Skeletal muscle cell (primary cell): ENCODE measurements at regions not wholly inside any gene's neighbourhood (a gene's known extent, or its start where the extent isn't known, plus 50 kb on each side); places are given as distances from the start of the nearest gene placed in this dataset.
"Not testable (repeated sequence)": the region's sequence is repeated elsewhere in the genome, so short reads cannot be mapped to it uniquely, and the experiment has no call there.

ENCODE experiments used
- DNase-seq: peaks from one replicate; pipeline ENCODE4 v3.0.0-alpha.2; 2010; ENCODE audit warnings: low read depth
- H3K4me3 ChIP-seq: 2 replicates; pipeline ENCODE4 v1.5.1; 2011; ENCODE audit warnings: low read depth, mild to moderate bottlenecking, control low read depth, low read length, moderate library complexity

DNA sequence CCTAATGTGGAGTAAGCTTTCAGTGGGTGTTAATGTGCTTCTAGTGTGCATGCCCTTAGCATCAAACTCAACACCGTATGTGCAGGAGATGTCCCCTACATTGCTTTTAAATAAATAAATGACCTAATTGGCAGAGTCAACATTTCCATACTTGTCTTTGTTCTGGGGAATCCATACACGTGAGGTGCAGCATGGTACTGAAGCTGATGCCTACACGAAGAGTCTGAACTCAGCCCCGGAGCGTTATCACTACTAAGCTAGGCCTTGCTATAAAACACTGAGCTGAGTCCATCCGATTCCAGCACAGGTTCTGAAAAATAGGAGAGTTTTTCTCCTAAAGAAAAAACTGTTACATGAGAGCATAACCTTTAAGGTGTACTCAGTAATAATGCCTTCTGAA lies 125.0 kb upstream of the DYRK2 start:
- no peak for DNase-seq

DNA sequence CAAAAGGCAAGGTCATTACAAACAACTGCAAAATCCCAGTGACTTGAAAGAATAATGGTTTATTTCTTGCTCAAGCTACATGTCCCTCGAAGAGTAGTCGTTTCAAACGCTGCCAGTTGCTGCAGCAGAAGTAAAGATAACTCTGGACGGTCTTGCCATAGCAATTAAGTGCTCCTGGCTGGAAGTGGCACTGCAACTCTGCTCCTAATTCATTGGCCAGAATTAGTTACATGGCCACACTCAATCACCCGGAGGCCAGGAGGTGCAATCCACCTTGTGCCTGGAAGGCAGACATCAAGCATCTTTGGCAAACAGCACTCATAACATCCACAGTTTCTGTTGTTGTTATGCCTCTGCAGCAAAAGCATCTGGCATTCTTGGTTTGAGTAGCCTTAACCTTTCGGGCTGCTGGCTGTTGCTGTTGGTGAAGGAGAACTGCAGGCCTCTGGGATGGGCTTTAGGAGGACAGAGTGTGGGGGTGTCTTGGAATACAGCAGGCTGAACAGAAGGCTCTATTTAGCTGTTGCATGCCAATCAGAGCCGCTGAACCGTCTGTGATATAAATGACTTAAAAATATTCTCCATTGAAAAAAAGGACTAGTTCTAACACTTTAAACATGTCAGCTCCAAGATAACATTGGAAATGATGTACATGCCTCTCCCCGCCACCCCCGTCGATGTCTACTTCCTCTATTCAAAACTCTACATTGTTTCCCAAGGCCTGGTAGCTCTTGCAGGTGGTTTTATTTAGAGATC lies 123.5 kb upstream of the DYRK2 start:
- DNase-seq, result no peak
- H3K4me3 ChIP-seq, result no peak overlapping the region

More for the DNA sequence above, 125.0 kb upstream of the DYRK2 start:
- no peak overlapping the region for H3K4me3 ChIP-seq

DNA sequence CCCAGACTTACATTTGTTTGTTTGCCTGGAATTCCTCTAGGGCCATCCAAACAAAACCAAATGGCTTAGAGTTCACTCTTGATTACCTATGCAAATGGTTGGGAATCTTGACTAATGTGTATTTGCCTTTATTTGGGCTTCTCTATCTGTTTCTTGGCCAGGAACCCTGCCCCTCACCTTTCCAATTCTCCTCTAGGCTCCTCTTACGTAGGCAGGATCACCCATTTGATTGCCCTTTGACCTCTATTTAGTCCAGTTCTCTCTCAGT lies 123.0 kb upstream of the DYRK2 start:
- no peak for DNase-seq
- no peak overlapping the region for H3K4me3 ChIP-seq

DNA sequence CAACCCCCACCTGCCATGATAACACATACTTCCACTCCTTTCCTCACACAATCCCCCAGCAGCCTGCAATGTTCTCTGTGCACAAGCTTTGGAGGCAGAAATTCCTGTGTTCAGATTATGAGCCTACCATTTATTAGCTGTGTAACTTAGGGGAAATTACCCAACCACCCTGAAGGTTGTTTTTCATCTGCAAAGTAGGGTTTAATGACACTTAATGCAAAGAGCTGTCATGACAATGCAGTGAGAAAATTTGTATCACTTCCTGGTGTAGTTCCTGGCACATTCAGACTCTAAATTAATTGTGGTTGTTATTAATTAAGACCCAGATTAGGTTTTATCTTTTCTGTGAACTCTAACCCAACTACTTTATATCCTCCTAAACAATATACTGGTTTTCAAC lies 122.4 kb upstream of the DYRK2 start:
- no peak for DNase-seq
- H3K4me3 ChIP-seq, result no peak overlapping the region

DNA sequence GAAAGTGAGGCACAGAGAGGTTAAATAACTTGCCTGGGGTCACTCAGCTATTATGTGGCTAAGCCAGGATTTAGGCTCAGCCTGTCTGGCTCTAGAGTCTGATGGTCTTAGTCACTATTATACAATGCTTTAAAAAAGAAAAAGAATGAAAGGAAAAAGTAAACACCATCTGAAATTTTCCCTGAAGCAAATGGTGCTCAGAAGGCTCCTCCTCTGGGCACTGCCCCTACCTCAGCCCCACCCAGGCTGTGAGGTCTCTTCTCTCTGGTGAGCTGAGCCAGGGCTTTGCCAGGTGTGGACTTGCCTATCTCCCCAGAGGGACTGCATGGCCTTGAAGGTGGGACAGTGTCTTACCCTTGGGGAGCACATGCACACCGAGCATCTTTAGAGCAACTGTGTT lies 117.5 kb upstream of the DYRK2 start:
- no peak for DNase-seq
- no peak overlapping the region for H3K4me3 ChIP-seq

DNA sequence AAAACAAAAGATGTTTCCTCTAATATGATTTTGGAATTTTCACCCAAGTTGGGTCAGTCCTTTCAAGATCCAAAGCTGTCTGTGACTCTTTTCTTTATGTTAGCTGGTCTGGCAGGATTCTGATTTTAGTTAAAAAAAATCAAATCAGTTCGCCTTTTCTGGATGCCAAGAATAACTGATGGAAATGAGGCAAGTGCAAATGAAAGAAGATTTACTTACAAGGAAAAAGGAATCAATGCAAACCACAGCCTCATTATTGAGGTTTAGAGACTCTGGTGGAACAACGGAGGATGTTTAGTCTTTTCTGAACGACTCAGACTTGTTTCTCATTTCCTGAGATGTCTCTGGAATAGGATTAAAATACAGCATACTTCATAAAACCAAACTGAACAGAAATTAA lies 117.0 kb upstream of the DYRK2 start:
- no peak overlapping the region for H3K4me3 ChIP-seq
- DNase-seq, result no peak

DNA sequence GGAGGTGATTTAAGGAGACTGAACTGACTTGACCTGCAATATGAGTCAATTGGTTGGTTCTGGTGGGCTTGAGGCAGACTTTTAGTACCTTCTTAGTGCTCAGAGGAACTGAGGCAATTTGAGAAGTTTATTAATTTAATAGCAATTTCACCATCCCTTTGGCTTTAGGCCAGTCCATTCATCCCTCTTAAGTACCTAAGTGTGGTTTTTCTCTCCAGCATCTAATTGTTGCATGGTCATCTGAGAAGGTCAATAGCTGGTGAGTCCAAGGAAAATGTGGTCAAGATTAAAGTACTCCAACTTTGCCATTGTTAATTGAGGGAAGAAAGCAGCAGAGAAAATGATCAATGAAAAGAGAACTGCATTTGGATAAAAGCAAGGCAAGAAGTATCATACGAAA lies 115.4 kb upstream of the DYRK2 start:
- H3K4me3 ChIP-seq, result no peak overlapping the region
- no peak for DNase-seq

DNA sequence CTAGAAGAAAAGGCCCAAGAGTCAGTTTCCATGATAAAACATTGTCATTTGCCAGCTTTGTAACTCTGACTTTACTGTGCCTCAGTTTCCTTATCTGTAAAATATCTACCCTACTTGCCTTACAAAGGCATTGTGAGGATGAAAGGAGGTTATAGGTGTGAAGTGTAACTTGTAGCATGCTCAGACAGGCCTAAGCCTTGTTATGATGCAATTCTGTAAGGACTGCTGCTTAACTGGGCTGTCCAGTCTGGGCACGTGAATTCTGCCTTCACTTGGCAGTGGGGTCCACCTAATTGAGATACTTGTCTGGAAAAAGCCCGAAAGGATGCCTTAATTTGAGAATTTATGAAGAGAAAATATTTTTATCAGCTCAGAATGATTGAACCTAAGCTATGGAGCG lies 114.5 kb upstream of the DYRK2 start:
- H3K4me3 ChIP-seq, result no peak overlapping the region
- no peak for DNase-seq

DNA sequence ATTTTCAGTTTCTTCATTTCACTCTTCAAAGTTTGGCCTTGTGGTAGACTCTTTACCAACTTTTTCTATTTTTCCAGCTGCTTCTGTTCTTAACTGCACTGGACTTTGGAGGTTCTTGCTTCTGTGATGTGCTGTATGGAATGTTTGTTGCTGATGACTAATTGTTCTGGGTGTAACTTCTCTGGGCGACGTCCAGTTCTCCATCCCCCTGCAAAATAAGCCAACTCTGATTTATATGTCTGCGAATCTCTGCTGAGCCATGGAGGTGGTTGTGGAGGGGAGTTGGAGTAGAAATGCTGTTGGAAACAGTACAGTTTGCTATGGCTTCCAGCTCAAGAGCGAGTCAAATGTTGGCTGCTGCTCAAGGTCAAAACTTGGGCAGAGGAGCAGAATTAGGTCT lies 113.9 kb upstream of the DYRK2 start:
- DNase-seq, result peak; percentile 92
- no peak overlapping the region for H3K4me3 ChIP-seq

DNA sequence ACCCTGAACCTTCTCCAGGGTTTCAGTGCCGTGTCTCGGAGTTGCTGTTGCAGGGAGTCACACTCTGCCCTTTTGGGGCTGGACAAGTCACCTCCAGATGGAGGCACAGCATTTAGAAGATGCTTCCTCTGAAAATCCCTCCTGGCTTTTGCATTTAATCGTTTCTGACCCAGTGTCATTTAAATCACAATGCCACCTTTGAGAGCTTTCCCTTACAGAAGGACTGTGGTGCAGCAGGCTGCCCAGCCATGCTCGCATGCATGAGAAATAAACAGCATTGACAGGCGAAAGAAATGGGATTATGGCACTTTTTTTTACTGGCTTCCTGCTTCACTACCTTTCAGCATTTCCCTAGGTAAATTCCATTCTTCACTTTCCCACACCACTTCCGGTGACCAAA lies 113.4 kb upstream of the DYRK2 start:
- H3K4me3 ChIP-seq, result no peak overlapping the region
- no peak for DNase-seq

DNA sequence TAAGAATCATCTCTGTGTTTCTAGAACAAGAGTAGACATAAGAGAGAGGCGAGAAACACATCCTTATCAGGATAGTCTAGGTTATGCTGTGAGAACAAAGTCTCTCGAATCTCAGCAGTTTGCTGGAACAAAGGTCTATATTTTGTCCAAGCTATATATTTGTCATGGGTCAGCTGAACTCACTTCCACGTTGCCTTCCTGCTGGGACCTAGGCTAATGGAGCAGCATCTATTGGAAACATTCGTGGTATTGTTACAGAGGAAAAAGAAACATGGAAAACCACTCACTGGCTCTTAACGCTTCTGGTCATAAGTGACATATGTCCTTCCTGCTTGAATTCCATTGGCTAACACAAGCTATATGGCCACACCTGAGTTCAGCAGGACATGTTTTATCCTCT lies 112.6 kb upstream of the DYRK2 start:
- no peak for DNase-seq
- H3K4me3 ChIP-seq, result no peak overlapping the region

DNA sequence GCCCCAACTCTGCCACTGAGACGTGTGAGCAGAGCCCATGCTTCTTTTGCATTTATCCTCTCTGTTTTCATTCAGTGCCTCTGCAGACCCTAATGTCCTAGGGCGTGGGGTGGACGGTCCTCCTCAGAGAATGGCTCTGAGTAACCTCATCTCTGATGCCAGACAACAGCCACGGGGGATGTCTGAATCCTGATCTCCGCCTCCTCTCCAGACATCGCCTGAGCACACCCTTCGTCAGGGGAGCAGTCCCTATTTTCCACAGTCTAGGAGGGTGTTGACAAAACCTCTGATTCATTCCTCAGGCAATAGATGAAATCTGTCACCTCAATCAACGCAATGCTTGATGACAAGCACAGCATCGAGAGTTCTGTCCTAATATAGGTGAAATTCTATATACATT lies 109.2 kb upstream of the DYRK2 start:
- H3K4me3 ChIP-seq, result no peak overlapping the region
- no peak for DNase-seq

DNA sequence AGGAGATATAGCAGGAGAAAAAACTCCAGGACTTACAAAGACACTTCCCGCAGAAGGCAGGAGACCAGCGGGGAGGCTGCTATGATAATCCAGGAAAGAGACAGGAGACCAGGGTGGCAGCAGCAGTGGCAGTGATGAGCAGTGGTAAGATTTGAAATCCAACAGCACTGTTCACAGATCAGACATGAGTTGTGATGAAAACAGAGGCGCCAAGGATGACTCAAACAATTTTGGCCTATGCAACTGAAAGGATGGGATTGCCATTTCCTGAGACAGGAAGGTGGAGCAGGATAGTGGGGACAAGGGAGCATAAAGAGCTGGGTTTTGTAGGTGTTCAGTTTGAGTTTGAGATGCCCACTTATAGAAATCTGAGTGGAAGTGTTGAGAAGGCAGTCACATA lies 108.6 kb upstream of the DYRK2 start:
- H3K4me3 ChIP-seq, result no peak overlapping the region
- DNase-seq, result no peak

DNA sequence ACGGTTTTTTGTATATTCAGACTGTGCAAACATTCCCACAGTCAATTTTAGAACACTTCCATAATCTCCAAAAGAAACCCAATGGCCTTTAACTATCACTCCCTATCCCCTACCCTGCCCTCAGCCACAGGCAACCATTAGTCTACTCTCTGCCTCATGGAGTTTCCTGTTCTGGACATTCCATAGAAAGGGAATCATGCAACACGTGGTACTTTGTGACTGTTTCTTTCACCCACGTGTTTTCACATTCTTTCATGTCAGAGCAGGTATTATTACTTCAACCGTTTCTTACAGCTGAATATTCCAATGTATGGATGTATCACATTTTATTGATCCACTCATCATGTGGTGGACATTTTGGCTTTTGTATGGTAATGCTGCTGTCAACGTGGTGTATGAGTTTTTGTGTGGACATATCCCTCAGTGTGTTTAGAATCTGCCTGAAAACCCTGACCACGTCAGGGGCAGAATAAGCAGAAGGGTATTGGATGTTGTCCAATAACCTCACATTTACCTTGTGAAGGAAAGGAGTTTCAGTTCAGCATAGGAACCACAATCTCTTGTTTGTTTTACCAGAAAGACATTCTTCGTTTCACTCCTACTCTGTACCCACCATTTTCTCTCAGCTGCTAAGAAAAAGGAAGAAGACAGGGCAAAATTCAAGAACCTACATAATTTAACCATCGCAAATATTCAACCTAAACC lies 107.5 kb upstream of the DYRK2 start:
- no peak overlapping the region for H3K4me3 ChIP-seq
- no peak for DNase-seq

DNA sequence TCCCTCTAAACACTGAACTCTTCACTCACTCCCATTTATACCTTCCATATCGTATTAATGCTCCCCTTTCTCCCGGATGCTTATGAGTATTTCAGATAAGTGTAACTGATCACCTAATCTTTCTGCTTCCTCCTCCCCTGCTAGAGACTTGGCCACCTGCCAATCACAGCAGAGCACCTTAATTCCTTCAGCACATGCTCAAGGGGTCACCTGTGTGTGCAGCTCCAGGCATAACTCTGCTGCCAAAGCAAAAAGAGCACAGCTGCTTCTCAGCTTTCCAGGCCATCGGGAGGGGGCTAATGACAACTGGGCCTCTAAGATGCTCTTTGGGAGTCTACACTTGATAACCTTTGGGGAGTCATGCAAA lies 106.9 kb upstream of the DYRK2 start:
- no peak overlapping the region for H3K4me3 ChIP-seq
- no peak for DNase-seq

DNA sequence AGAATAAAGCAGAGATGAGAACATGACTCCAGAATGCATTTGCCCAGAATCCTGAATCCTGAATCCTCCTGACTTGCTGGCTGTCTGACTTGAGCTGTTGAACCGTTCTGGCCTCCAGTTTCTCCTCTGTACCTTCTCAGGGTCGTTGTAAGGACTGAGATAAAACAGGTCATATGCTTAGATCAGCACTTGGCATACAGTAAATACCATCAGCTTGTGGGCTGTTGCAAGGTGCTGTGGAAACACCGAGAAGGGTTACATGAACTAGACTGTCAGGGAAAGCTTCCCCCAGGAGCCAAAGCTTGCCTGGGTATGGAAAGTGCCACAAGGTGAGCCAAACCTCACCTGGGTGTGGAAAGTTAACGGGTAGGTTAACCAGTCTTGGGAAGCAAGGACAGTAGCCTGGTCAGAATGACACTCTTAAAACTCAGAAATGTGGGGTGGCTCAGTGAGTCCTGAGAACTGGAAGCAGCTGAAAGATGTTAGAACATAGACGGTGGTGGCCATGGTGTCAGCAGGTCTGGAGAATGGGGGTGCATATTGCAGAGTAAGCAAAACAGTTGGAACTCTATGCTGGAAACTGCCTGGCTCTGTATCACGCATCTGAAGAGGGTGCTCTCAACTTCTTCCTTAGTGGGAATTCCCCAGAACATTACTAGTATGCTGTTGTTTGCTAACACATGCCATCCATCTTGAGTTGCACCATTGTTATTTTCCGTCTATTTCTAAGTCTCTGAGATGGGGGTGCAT lies 105.3 kb upstream of the DYRK2 start:
- H3K4me3 ChIP-seq, result no peak overlapping the region
- DNase-seq, result no peak

DNA sequence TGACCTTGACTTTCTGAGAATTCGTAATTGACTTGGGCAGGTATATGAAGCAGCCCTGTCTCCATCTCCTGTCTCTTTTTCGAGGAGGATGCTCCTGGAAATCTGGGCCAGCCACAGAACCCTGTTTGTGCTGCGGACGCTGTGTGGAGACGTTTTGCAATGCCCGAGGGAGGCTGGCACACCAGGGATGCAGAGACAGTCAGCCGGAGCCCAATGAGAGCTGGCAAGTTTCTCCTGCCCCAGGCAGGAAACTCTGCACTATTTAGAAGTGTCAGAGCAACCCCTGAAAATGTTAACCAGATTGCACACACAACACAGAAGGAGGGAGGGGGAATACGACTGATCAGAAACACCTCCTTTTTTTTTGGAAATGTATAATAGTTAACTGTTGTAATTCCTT lies 103.2 kb upstream of the DYRK2 start:
- no peak for DNase-seq
- no peak overlapping the region for H3K4me3 ChIP-seq

DNA sequence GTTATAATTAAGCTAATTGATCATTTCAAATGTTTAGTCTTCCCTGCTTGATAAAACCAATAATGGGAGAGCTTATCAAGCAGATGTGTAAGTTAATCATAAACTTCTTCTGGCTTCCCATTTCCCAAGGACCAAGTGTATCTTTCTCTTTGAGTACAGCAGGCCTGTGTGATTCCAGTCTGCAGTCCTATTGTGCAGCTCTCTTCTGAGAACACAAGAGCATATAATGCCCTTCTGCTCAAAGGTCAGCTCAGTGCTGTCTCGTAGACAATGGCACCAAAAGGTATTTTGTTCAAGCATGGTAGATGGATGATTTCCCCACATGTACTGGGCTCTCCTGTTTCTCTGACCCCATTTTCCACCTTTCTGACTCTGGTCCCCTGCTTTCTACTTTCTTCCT lies 101.8 kb upstream of the DYRK2 start:
- no peak for DNase-seq

DNA sequence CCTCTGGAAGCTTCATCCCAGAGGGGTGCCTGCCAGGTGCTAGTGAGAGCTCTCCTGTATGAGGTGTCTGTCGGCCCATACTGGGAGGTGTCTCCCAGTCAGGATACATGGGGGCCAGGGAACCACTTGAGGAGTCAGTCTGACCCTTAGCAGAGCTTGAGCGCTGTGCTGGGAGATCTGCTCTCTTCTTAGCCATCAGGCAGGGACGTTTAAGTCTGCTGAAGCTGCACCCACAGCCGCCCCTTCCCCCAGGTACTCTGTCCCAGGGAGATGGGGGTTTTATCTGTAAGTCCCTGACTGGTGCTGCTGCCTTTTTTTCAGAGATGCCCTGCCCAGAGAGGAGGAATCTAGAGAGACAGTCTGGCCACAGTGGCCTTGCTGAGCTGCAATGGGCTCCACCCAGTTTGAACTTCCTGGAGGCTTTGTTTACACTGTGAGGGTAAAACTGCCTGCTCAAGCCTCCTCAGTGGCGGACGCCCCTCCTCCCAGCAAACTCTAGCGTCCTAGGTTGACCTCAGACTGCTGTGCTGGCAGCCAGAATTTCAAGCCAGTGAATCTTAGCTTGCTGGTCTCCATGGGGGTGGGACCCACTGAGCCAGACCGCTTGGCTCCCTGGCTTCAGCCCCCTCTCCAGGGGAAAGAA lies 93.3 kb upstream of the DYRK2 start:
- H3K4me3 ChIP-seq, DNase-seq: not testable (repeated sequence)

More for the DNA sequence above, 101.8 kb upstream of the DYRK2 start:
- no peak overlapping the region for H3K4me3 ChIP-seq

DNA sequence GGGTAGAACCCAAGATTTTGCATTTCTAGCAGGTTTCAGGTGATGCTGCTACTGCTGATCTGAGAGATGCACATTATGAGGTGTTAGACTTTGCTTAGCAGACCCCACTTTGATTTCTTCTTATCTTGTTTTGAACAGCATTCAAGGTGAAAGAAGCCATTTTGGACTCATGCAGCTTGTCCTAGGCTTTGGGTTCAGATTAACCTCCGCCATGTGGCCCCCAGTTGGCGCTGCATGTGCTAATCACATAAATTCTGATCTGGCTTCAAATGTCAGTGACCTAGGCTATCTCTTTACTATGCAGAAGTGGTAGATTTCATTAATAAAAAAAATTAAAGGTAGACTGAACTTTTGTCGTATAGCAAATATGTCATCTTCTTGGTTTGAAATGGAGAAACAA lies 89.8 kb upstream of the DYRK2 start:
- no peak overlapping the region for H3K4me3 ChIP-seq
- no peak for DNase-seq
